Choroid plexus epithelial cell (primary cell): ENCODE measurements at regions not wholly inside any gene's neighbourhood (a gene's known extent, or its start where the extent isn't known, plus 50 kb on each side); places are given as distances from the start of the nearest gene placed in this dataset.
"Not testable (repeated sequence)": the region's sequence is repeated elsewhere in the genome, so short reads cannot be mapped to it uniquely, and the experiment has no call there.

ENCODE experiments used
- DNase-seq: peaks from one replicate; pipeline ENCODE4 v3.0.0-alpha.2; 2010; ENCODE audit warnings: low read depth
- H3K4me3 ChIP-seq: 2 replicates; pipeline ENCODE4 v1.5.1; 2011; ENCODE audit warnings: low read depth, mild to moderate bottlenecking, control low read depth, low read length, moderate library complexity
- CTCF ChIP-seq: conservative IDR thresholded peaks from 2 replicates; pipeline ENCODE4 v1.5.1; 2011; ENCODE audit warnings: low read depth, mild to moderate bottlenecking, control low read depth, inconsistent platforms, low read length, moderate library complexity

GRCh38 chr5:142245786-142246185, 79.0 kb downstream of the SPRY4 start:
- no peak for TF ChIP-seq CTCF
- no peak overlapping the region for H3K4me3 ChIP-seq

GRCh38 chr5:142244440-142244839, 80.4 kb downstream of the SPRY4 start:
- DNase-seq = no peak
- TF ChIP-seq CTCF = no peak
- no peak overlapping the region for H3K4me3 ChIP-seq

More at GRCh38 chr5:142245786-142246185, 79.0 kb downstream of the SPRY4 start:
- no peak for DNase-seq

- TF ChIP-seq CTCF = no peak
- H3K4me3 ChIP-seq = no peak overlapping the region
- DNase-seq = no peak
Measured at GRCh38 chr5:142242272-142242671, 82.5 kb downstream of the SPRY4 start.

- DNase-seq = no peak
- no peak for TF ChIP-seq CTCF
- no peak overlapping the region for H3K4me3 ChIP-seq
Measured at GRCh38 chr5:142239394-142240159, 85.2 kb downstream of the SPRY4 start.

GRCh38 chr5:142237707-142238106, 87.1 kb downstream of the SPRY4 start:
- no peak for DNase-seq

GRCh38 chr5:142236673-142237290, 88.0 kb downstream of the SPRY4 start:
- not testable (repeated sequence) for DNase-seq

More at GRCh38 chr5:142237707-142238106, 87.1 kb downstream of the SPRY4 start:
- no peak for TF ChIP-seq CTCF
- no peak overlapping the region for H3K4me3 ChIP-seq

GRCh38 chr5:142235870-142236672, 88.8 kb downstream of the SPRY4 start:
- no peak for TF ChIP-seq CTCF
- no peak for DNase-seq
- no peak overlapping the region for H3K4me3 ChIP-seq

More at GRCh38 chr5:142236673-142237290, 88.0 kb downstream of the SPRY4 start:
- H3K4me3 ChIP-seq = not testable (repeated sequence)
